Loucy (cell line): ENCODE measurements at regions not wholly inside any gene's neighbourhood (a gene's known extent, or its start where the extent isn't known, plus 50 kb on each side); places are given as distances from the start of the nearest gene placed in this dataset.

Experiments
- H2AFZ ChIP-seq: fragments of 200-600 bp; sonication (generic); 2 replicates; pipeline ENCODE4 v1.6.0; 2016; ENCODE audit warnings: antibody characterized with exemption, mild to moderate bottlenecking, low read length, moderate library complexity
- H3F3A ChIP-seq: fragments of 200-600 bp; 2 replicates; pipeline ENCODE4 v1.6.0; 2016; ENCODE audit warnings: antibody characterized with exemption, low read depth, mild to moderate bottlenecking
- H3K27me3 ChIP-seq: fragments of 200-600 bp; sonication (generic); 2 replicates; pipeline ENCODE4 v1.6.1; 2014; ENCODE audit warnings: low read length, mild to moderate bottlenecking; ENCODE audit not compliant: insufficient read depth, poor library complexity, severe bottlenecking
- H3K36me3 ChIP-seq: fragments of 200-600 bp; sonication (generic); 2 replicates; pipeline ENCODE4 v1.6.1; 2016; ENCODE audit warnings: low read length; ENCODE audit not compliant: insufficient read depth
- H3K4me1 ChIP-seq: fragments of 200-600 bp; sonication (generic); 2 replicates; pipeline ENCODE4 v1.5.1; 2014; ENCODE audit warnings: low read length, mild to moderate bottlenecking; ENCODE audit not compliant: insufficient read depth, poor library complexity, severe bottlenecking
- H3K4me2 ChIP-seq: fragments of 200-600 bp; sonication (generic); 2 replicates; pipeline ENCODE4 v1.6.0; 2014; ENCODE audit warnings: antibody characterized with exemption, low read length, low read depth, mild to moderate bottlenecking; ENCODE audit not compliant: poor library complexity, severe bottlenecking
- H3K4me3 ChIP-seq: fragments of 200-600 bp; sonication (generic); 2 replicates; pipeline ENCODE4 v1.5.1; 2014; ENCODE audit warnings: low read length, mild to moderate bottlenecking, mixed read lengths; ENCODE audit not compliant: poor library complexity, severe bottlenecking
- H3K79me2 ChIP-seq: fragments of 200-600 bp; sonication (generic); 2 replicates; pipeline ENCODE4 v1.6.1; 2014; ENCODE audit warnings: low read length; ENCODE audit not compliant: insufficient read depth
- H3K9ac ChIP-seq: fragments of 200-600 bp; sonication (generic); 2 replicates; pipeline ENCODE4 v1.6.0; 2014; ENCODE audit warnings: mild to moderate bottlenecking, low read depth, low read length, moderate library complexity; ENCODE audit not compliant: poor library complexity, severe bottlenecking
- H3K9me2 ChIP-seq: fragments of 200-600 bp; sonication (generic); replicated peaks from 2 replicates; pipeline ENCODE4 v1.6.1; 2016; ENCODE audit warnings: low read depth, low read length, mixed read lengths
- H3K9me3 ChIP-seq: fragments of 200-600 bp; sonication (generic); 2 replicates; pipeline ENCODE4 v1.6.1; 2014; ENCODE audit warnings: mild to moderate bottlenecking, antibody characterized with exemption, low read length, low read depth; ENCODE audit not compliant: insufficient read depth
- H4K20me1 ChIP-seq: fragments of 200-600 bp; sonication (generic); 2 replicates; pipeline ENCODE4 v1.6.0; 2014; ENCODE audit warnings: antibody characterized with exemption, low read length, mild to moderate bottlenecking; ENCODE audit not compliant: insufficient read depth, poor library complexity, severe bottlenecking
- CTCF ChIP-seq: fragments of 200-600 bp; sonication (generic); conservative IDR thresholded peaks from 2 replicates; pipeline ENCODE4 v1.5.1; 2014; ENCODE audit warnings: mild to moderate bottlenecking, antibody characterized with exemption, low read length
- EZH2phosphoT487 ChIP-seq: fragments of 200-600 bp; IDR thresholded peaks from 2 replicates; pipeline ENCODE4 v1.6.1; 2018; ENCODE audit warnings: antibody characterized with exemption, mild to moderate bottlenecking, moderate library complexity, borderline replicate concordance

GRCh38 chr9:21661626-21662025 lies 140.8 kb upstream of the MTAP start:
- Histone ChIP-seq H3K9ac (no peak overlapping the region), H4K20me1 (no peaks in the 10 kb centered on the region), H3K4me2 (no peak overlapping the region), H3K36me3 (no peaks in the 10 kb centered on the region), H3F3A (no peaks in the 10 kb centered on the region), H3K9me2 (no peaks in the 10 kb centered on the region), H3K9me3 (no peaks in the 10 kb centered on the region), H2AFZ (no peak overlapping the region), H3K79me2 (no peaks in the 10 kb centered on the region), H3K27me3 (no peaks in the 10 kb centered on the region), H3K4me1 (no peaks in the 10 kb centered on the region), H3K4me3 (no peak overlapping the region)
- TF ChIP-seq CTCF (no peak), EZH2phosphoT487 (no peak)

GRCh38 chr9:21668516-21668915 lies 133.9 kb upstream of the MTAP start:
- H3K9ac ChIP-seq, result no peak overlapping the region
- H3K79me2 ChIP-seq, result no peaks in the 10 kb centered on the region
- H3K9me3 ChIP-seq, result no peaks in the 10 kb centered on the region
- H2AFZ ChIP-seq, result no peak overlapping the region
- H3K4me3 ChIP-seq, result no peak overlapping the region
- H3K9me2 ChIP-seq, result no peaks in the 10 kb centered on the region
- H3K27me3 ChIP-seq, result no peaks in the 10 kb centered on the region
- H3K36me3 ChIP-seq, result no peaks in the 10 kb centered on the region
- no peaks in the 10 kb centered on the region for H4K20me1 ChIP-seq
- TF ChIP-seq CTCF (no peak), EZH2phosphoT487 (no peak)
- H3K4me2 ChIP-seq, result no peak overlapping the region
- H3F3A ChIP-seq, result no peaks in the 10 kb centered on the region
- H3K4me1 ChIP-seq, result no peaks in the 10 kb centered on the region

- Histone ChIP-seq H3K9ac (no peak overlapping the region), H4K20me1 (no peaks in the 10 kb centered on the region), H3K27me3 (no peaks in the 10 kb centered on the region), H3K4me1 (no peaks in the 10 kb centered on the region), H3K9me2 (no peaks in the 10 kb centered on the region), H3K4me2 (no peak overlapping the region), H2AFZ (no peak overlapping the region), H3K4me3 (no peak overlapping the region), H3K36me3 (no peaks in the 10 kb centered on the region), H3K9me3 (no peaks in the 10 kb centered on the region), H3F3A (no peaks in the 10 kb centered on the region), H3K79me2 (no peaks in the 10 kb centered on the region)
- TF ChIP-seq EZH2phosphoT487 (no peak), CTCF (no peak)
Observed at GRCh38 chr9:21669701-21670100, 132.7 kb upstream of the MTAP start.
